HG03060 (cell line): ENCODE measurements at regions not wholly inside any gene's neighbourhood (a gene's known extent, or its start where the extent isn't known, plus 50 kb on each side); places are given as distances from the start of the nearest gene placed in this dataset.

ENCODE experiments used
- ATAC-seq: cut with Tn5 transposase; IDR thresholded peaks from one replicate; pipeline ENCODE4 v1.9.1; 2021; ENCODE audit warnings: low read depth, moderate number of reproducible peaks; ENCODE audit not compliant: unreplicated experiment

DNA sequence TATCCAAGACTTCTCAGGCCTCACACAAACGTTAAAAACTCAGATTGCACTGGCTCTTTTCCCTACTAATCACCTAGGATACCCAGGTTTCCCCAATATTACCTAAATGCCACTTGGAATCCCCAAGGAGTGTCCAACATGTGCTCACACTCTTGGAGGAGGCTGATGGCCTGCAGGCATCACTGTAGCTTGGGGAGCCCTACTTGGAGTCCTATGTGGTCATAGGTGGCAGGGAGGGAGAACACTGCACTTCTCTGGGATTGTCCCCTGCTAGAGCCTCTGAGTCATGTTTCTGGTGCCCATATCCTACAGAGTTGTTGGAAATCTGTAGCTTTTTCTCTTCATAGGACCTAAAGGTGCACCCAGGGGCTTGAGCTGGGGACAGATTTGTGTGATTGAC is 433.7 kb downstream of the ARHGEF28 start:
- no peak for ATAC-seq

DNA sequence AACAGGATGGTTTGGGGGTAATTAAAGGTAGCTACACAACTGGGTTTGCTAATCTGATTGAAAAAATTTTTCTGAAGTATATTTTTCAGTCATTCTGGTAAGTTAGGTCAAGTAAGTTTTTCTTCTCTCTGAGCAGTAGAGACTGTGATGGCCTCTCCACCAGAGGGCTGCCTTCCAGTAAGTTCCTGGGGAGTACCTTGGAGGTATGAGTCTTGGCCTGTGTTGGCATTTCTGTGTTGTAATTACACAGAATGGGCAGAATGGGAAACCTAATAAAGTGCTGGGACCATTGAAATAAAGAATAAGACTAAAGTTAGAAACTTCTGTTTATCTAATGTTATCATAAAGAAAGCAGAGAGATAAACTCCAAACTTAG is 430.8 kb downstream of the ARHGEF28 start:
- no peak for ATAC-seq

DNA sequence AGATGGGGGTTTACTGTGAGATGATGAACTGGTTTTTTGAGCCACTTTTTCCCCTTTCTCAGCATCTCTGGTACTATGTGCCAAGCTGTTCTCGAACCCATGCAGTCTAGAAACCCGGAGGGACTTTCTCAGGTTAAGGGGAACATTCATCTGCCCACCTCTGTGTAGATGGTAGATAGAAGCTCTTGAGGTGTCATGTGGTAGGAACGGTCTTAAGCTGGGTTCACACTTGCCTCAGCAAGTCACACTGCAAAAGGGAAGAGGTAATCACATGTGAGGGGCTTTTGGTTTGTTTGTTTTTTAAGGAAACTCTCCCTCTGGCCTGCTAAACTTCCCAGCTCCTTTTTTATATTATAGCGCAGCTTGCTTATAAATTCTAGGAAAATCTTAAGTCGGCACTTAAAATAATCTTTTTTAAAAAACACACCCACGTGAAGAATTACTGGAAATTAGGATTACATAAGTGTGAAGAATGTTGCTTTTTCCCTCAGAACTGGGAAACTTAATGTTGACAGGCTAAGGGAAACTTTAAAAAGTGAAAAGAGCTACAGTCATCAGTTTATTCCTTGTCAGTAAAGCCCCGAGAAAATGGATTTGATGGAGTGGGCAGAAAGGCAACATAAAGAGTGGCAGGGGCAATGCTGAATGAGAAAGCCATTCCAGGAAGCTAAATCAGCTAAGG is 430.3 kb downstream of the ARHGEF28 start:
- no peak for ATAC-seq

DNA sequence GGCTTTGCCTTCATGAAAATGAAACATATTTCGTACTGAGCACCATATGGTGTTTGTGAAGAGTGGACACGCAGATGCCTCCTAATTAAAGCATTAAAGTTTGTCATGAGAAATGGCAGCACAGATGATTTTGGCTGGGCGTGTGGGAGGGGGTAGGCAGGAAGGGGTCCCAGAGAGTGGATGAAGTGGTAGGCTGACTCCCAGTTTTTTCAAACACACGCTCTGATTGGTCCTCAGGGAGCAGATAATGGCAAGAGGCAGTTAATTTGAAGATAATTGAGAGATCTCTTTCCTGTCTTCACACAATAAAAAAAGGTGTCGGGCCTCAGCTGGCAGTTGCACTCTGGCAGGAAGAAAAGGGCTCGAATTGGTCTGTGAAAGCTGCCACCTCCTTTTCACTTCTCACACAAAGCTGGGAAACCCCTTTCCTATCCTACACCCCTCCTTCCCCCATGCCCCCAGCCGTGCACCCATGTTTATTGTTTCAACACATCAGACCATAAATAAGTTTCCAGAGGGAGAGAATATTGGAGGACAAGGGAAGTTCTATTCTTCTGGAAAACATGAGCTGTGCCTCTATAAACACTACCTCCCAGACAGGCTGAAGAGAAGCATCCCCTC is 429.6 kb downstream of the ARHGEF28 start:
- no peak for ATAC-seq

DNA sequence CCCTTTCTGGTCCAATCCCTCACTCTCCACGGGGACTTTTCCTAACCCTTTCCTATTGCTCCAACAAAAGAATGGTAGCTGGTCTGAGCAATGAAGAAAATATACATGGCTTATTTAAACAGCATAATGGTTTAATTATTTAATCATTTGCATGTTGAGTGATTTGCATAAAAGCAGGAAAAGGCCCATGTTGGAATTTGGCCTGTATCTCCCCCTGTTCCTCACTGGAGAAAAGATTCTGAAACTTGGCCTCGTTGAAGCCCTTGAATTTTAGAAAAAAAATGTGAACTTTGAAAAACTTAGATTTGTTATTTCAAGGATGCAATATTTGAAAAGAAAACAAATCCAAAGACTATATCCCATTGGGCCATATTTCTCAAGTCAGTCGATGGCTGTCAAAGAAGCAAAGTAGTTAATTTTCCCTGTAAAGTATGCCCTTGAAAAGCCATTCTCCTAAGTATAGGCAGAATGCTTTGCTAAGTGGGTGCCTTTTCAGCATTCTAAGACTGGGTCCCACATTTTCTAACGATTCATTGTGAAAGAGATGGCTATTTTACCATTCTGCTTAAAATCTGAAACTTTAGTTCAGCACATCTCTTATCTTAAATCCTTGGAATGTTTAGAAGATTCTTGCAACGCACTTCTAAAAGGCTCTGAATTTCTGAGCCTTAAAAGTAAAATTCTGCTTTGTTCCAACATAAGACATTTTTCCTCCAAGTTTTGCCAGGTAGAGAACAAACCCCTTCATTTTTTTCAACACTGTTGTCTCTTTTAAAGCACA is 428.8 kb downstream of the ARHGEF28 start:
- ATAC-seq: no peak

DNA sequence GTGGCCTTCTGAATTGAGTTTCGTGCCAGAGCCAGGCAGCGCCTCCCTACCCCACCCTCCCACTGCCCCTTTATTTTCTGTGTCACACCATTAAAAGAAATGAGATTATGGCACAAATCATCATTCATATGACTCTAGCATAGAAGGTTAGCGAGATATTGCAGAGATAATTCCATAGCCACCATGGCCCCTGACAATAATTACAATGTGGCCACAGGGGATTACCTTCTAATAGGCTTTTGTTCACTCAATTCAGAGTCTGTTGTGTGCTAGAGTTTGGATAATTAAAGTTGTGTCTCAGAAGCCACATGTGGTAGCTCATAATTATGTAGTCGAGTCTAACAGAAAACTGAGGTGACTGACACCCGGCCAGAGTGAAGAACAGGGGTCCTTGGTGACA is 428.1 kb downstream of the ARHGEF28 start:
- no peak for ATAC-seq

DNA sequence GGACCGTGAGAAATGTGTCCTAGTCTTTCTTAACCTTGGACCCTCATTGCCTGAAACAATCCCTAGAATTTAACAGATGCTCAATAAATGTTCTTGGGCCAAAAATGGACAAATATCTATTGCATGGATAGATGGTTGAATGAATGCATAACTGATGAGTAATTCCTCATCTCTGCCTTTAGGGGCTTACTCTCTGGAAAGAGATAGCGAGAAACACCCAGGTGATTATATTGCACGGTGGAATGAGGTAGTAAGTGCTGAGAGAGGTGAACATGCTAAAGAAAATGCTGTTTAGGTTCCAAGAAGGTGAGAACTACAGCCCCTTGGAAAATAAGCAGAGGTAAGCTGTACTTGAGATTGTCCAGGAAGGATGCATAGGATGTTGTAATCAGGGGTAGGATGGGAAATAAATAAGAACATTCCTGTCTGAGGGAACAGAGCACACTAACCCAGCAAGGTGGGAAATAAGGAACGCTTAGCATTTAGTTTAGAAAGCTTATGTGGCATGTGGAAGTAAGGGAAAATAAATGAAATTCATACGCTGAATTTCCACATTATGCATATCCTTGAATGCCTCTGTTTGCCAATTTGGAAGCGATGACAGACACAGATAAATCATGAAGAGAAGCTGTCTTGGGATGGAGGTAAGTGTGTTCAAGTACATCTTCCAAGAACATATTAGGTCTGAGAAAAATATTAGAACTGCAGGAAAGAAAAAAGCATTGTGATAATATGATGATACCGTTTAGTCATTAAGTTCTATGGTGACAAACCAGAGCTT is 426.6 kb downstream of the ARHGEF28 start:
- no peak for ATAC-seq

DNA sequence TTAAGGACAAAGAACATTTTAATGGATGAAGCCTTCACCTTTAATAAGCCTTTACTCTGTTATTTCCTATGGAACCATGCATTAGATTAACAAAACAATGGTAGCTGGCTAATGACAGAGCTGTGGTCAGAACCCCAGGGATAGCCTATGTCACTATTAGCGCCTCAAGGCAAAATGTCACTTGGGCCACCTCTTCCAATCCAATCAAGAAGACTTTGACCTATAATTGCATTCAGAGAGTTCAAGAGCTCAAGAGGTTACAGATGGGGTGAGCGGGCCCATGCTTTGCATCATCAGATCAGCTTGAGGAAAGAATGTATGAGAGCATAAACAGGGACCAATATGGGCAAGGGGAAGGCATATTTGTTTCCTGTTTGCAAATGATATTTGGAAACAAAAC is 425.1 kb downstream of the ARHGEF28 start:
- no peak for ATAC-seq

DNA sequence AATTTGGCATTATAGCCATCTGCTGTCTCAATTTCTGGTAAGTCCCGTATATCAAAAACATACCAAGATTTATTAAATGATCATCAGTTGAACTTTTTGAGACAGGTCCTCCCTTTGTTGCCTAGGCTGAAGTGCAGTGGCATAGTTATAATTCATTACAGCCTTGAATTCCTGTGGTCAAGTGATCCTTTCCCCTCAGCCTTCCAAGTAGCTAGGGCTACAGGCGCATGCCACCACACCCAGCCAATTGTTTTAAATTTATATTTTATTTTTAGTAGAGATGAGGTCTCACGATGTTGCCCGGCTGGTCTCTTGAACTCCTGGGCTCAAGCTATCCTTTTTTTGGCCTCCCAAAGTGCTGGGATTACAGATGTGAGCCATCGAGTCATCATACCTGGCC is 418.9 kb downstream of the ARHGEF28 start:
- ATAC-seq: no peak

DNA sequence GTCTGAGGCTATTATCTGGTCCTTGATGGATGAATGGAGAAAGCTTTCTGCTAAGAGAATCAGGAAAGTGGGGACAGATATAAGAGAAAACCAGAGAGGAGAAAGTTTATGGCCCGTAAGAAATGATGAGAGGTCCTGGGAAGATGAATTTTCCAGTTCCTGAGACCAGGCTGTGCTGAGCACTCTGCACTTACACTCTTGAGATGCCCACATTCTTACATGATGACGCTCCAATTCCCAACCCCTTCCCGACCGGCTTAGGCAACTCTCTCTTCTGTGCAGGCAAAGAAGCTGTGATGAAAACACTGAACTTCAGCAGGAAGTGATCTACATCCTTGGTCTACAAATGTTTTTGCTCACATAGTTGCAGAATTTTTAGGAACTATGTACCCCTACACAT is 417.0 kb downstream of the ARHGEF28 start:
- ATAC-seq: no peak

DNA sequence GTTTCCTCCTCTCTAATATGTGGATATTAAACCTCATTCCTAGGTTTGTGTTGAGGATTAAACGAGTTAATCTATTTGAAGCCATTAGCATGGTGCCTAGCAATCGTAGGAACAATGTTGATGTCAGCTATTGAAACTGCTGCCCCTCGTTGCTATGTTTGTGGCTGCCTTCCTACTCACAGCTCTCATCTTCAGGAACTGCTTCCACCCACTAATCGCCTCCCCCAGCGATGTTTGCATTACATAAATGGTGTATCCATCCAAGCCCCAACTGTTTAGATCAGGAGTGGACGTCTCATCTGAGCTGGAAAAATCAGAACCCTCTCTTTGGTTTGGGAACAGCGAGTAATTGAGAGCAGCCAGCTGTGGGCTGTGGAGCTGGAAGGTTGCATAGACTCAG is 416.6 kb downstream of the ARHGEF28 start:
- ATAC-seq: no peak

DNA sequence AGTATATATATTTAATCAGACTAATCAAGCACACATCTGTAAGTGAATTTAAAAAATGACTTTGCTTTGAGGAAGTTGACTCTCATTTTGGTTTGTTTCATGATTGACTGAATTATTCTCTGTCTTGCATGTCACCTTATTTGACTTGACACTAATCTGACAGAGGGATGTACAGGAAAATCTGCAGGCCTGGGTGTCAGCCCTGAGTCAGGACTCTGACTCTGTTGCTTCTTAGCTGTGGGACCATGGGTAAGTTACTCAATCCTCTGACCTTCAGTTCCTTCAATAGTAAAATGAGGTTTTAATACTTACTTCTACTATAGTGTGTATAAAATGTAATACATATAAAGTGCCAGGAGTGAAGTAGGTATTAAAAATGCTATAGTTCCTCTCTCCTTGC is 415.9 kb downstream of the ARHGEF28 start:
- no peak for ATAC-seq

DNA sequence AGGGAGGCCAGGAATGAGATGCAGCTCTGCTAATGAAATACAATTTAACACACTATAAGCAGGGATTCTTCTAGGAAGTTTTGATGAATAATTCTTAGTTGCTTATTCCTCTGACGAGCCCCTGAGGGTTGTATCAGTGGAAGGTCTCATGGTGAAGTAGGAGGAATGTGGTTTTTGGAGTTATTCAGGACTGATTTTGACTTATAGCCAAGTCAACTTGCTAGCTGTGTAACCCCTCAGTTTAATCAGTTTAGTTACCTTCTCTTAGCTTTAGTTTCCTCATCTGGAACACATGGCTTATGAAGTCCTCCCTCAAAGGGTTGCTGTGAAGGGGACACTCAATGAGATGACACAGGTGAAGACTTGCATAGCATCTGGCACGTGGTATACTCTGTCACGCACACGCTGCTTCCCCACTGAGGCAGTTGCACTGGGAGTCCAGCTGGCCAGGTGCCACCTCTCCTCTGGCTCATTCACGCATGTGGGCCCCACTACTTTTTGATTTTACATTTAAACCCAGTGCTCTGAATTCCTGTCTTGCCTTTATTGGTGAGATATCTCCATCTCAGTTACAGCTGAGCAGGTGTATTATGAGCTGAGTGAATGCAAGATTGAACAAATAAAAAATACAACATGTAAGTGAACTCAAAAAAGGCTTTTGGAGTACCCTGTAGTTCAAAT is 415.0 kb downstream of the ARHGEF28 start:
- ATAC-seq: no peak

DNA sequence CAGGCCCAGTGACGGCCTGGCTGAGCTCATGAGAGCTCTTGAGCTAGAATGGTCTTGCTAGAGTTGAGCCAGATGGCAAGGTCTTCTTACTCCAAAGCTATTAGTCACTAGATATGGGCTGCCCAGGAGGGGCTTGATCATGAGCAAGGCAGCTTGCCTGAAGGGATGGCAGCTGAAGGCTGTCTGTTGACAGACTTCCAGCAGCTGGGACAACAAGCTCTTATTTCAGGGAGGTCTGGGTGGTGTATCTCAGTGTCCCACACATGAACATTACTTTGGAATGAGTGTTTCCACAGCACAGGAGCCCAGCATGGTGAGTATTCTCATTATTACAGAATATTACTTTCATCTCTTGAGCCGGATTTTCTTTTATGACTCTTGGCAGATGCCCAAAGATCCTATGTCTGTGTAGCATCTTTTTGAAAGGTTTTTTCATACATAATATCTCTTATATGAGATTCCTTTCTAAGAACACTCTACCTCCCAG is 414.1 kb downstream of the ARHGEF28 start:
- ATAC-seq: no peak

DNA sequence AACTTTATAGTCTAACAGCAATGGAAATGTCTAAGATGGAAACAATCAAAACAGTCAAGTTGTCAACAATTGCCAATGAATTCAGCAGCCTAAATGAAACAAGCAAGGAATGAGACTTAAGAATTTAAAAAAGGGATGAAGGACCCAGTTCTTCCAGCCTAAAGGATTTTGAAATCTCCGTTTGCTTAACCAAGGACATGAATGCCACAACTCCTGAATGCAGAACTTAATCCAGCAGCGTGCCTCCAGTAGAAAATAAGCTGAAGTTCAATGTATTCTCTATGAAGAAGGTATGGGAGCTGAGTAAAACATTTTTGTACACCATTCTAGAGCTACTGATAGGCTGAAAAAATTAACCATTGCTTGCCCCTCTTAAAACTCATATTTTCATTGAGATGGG is 411.3 kb downstream of the ARHGEF28 start:
- ATAC-seq: no peak

DNA sequence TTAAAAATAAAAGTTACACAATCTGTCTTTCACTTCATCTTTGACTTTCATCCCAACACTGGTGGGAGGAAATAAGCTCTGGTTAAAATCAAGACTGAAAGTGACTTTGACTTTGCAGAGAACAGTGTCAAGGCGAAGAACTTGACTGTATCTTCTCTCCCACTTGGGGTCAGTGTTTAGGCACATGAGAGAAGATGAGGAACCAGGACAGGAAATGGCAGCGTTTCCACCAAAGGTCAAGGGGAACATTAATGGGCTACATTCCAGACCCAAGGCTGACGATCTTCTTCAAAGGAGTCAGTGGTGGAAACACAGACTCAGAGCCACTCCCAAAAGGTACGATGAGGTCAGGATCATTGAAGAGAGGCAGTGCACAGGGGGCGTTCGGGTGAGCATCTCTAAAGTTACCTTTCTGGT is 409.5 kb downstream of the ARHGEF28 start:
- ATAC-seq: no peak

DNA sequence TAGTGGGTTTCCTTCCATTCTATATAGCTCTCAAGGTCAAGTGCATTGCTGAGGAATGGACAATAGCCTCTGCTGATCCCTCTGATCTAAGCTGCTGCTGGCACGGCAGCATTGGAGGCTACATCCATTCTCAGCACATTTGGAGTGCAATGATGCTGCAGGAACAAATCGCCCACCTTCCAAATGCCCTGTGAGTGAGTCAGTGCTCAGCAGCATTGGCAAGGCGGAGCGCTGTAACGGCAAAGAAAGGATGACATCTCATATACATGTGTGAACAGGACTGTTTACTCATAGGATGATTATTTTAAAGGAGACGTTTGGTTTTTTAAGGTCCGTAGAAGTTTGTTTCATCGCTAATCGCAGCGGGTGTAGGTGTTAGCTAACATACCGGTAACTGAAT is 408.7 kb downstream of the ARHGEF28 start:
- ATAC-seq: no peak

DNA sequence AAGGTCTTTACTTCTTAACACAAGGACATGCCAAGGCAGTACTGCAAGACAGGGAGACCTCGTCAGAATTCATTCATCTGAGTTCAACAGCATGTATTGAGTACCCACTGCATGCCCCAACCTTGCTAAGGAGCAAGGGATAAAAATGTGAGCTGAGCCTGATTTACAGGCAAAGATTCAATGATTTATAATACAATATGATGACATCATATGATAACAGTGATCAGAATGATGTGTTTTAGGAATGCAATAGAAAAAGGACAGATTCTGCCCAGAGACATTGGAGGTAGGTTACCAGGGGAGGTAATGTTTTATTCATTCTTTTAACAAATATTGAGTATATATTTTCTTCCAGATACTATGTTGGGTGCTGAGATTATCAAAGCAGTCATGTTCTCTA is 406.6 kb downstream of the ARHGEF28 start:
- no peak for ATAC-seq

DNA sequence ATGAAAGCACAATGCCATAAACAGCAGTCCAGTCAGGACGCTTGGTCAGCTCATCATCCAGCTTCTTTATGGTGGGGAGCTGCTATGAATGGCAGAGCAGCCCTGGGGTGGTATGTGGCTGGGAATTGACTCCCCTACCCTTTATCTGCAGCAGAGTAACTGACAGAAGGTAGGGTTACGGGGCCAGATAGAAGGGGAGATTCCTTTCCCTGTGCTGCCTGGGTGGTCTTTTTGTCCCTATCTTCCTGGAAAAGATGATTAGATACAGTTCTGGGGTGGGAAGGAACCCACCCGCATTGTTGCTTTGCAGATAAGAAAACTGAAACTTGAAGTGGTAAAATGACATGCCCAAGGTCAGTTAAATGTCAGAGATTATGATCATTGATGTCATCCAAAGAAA is 405.5 kb downstream of the ARHGEF28 start:
- no peak for ATAC-seq

DNA sequence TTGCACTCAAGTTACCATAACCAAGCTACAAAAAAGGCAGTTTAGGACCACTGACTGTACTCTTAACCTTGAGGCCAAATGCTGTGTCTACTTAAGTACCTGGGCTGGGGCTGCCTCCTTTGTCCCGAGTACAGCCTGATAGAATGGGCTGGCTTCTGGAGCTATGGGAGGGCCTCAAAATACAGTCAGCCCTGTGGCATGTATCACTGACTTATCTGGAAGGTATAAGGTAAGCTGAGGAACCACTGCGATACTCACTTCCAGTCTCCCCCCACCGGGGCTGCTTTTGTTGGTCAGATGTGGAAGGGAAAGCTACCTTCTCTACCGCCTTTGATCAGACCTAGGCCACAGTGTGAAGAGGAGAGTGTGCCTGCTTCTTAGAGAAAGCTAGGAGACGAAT is 404.8 kb downstream of the ARHGEF28 start:
- ATAC-seq: no peak
